ENCODE measurements at regions not wholly inside any gene's neighbourhood (a gene's known extent, or its start where the extent isn't known, plus 50 kb on each side); places are given as distances from the start of the nearest gene placed in this dataset.

DNA sequence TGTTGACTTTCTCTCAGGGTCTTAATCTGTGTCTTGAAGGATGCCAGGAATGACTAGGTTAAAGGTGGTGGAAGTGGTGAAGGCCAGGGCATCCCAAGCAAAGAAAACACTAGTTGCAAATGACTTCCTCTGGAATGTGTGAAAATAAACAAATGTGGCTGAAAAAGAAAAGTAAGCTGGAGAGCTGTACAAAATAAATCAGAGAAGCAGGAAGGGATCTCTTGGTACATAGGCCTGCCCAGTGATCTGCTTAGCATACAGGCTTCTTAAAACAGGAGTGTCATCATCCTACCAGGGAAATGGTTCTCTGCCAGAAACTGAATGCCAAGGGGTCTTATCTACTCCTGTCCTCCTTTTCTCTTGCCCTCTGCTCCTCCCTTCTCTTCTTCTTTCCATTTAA is 1616.0 kb downstream of the KHDRBS2 start:
- TF ChIP-seq CTCF (IDR thresholded peaks at IDR 0.05): no peak
- TF ChIP-seq ZFX (IDR thresholded peaks at IDR 0.05; ENCODE audit: borderline replicate concordance): no peak

Data from 22Rv1 (cell line).